Tibial artery (tissue), 4 donors: ENCODE measurements at regions not wholly inside any gene's neighbourhood (a gene's known extent, or its start where the extent isn't known, plus 50 kb on each side); places are given as distances from the start of the nearest gene placed in this dataset.

ENCODE experiments used
- DNase-seq, 2 donors: peaks; one replicate each; pipeline ENCODE4 v3.0.0-alpha.2; 2019
- H3K27ac ChIP-seq, 2 donors: fragments of 200-600 bp; sonication (generic) in 1 of 2; 1 replicate in 1 of 2; 2 replicates in 1 of 2; pipeline ENCODE4 v1.5.1; 2018 to 2019; ENCODE audit warnings: mild to moderate bottlenecking in 1 of 2
- H3K27me3 ChIP-seq, 2 donors: fragments of 200-600 bp; sonication (generic) in 1 of 2; one replicate each; pipeline versions ENCODE4 v1.5.1 to v1.6.0; 2016 to 2019
- H3K36me3 ChIP-seq, 3 donors: fragments of 200-600 bp; sonication (generic) in 2 of 3; one replicate each; pipeline ENCODE4 v1.5.1; 2016 to 2019; ENCODE audit warnings: mild to moderate bottlenecking in 2 of 3
- H3K4me1 ChIP-seq, 4 donors: fragments of 200-600 bp; sonication (generic) in 2 of 4; 1 replicate in 3 of 4; 2 replicates in 1 of 4; pipeline ENCODE4 v1.5.1; 2016 to 2019
- H3K4me3 ChIP-seq, 2 donors: fragments of 200-600 bp; sonication (generic) in 1 of 2; 1 replicate in 1 of 2; 2 replicates in 1 of 2; pipeline ENCODE4 v1.5.1; 2018 to 2019; ENCODE audit warnings: mild to moderate bottlenecking in 2 of 2
- H3K9me3 ChIP-seq, 3 donors: fragments of 200-600 bp; sonication (generic) in 1 of 3; one replicate each; pipeline ENCODE4 v1.5.1; 2016 to 2019
- CTCF ChIP-seq, 2 experiments: fragments of 200-600 bp in 1 of 2; fragments of 450-650 bp in 1 of 2; IDR thresholded peaks; one replicate each; pipeline ENCODE4 v1.5.1; 2017 to 2019; ENCODE audit warnings: antibody characterized with exemption in 2 of 2, mild to moderate bottlenecking in 1 of 2, moderate library complexity in 1 of 2
- intact Hi-C: fragments of 100-400 bp; cut with DNase I; formaldehyde crosslinking; loops from one replicate; pipeline ENCODE4 v1.15.0; 2023; ENCODE audit warnings: low total_unique reads

GRCh38 chr6:41488433-41489119 lies 57.6 kb upstream of the FOXP4 start:
- peaks cover 0 to 6% of the 10 kb centered on the region in 2 donors for H3K27me3 ChIP-seq
- DNase-seq, result no peak
- H3K9me3 ChIP-seq, result no peaks in the 10 kb centered on the region
- H3K36me3 ChIP-seq, result no peaks in the 10 kb centered on the region
- intact Hi-C loops, result no loop called here
- no peak overlapping the region for H3K27ac ChIP-seq
- no peaks in the 10 kb centered on the region for H3K4me1 ChIP-seq
- no peak for TF ChIP-seq CTCF (IDR thresholded peaks at IDR 0.05)
- no peak overlapping the region for H3K4me3 ChIP-seq

- Histone ChIP-seq H3K27me3 (peaks cover 0 to 6% of the 10 kb centered on the region in 2 donors), H3K9me3 (no peaks in the 10 kb centered on the region), H3K27ac (no peak overlapping the region), H3K4me1 (no peaks in the 10 kb centered on the region), H3K4me3 (no peak overlapping the region), H3K36me3 (no peaks in the 10 kb centered on the region)
- no peak for TF ChIP-seq CTCF (IDR thresholded peaks at IDR 0.05)
- intact Hi-C loops, result no loop called here
- no peak for DNase-seq
These were observed 56.9 kb upstream of the FOXP4 start for GRCh38 chr6:41489120-41489851.

- H3K4me3 ChIP-seq, result no peak overlapping the region
- H3K4me1 ChIP-seq, result no peaks in the 10 kb centered on the region
- no peak overlapping the region for H3K27ac ChIP-seq
- TF ChIP-seq CTCF (IDR thresholded peaks at IDR 0.05), result no peak
- H3K9me3 ChIP-seq, result no peaks in the 10 kb centered on the region
- DNase-seq, result no peak
- H3K36me3 ChIP-seq, result no peaks in the 10 kb centered on the region
- intact Hi-C loops, result no loop called here
- no peaks in the 10 kb centered on the region for H3K27me3 ChIP-seq
These were observed 53.8 kb upstream of the FOXP4 start for GRCh38 chr6:41492261-41492891.

GRCh38 chr6:41494212-41495110 lies 51.7 kb upstream of the FOXP4 start:
- DNase-seq, result no peak
- intact Hi-C loops, result no loop called here
- Histone ChIP-seq H3K36me3 (no peaks in the 10 kb centered on the region), H3K4me3 (no peak overlapping the region), H3K9me3 (no peaks in the 10 kb centered on the region), H3K27me3 (no peaks in the 10 kb centered on the region), H3K4me1 (no peaks in the 10 kb centered on the region), H3K27ac (no peak overlapping the region)
- no peak for TF ChIP-seq CTCF (IDR thresholded peaks at IDR 0.05)
